ENCODE measurements at regions not wholly inside any gene's neighbourhood (a gene's known extent, or its start where the extent isn't known, plus 50 kb on each side); places are given as distances from the start of the nearest gene placed in this dataset.

- TF ChIP-seq CTCF (IDR thresholded peaks at IDR 0.05): no peak
- no peak for TF ChIP-seq POLR2A (IDR thresholded peaks at IDR 0.05)
These were observed 206.0 kb downstream of the GLI2 start for GRCh38 chr2:120941571-120942120.
